GM23338 (cell line): ENCODE measurements at regions not wholly inside any gene's neighbourhood (a gene's known extent, or its start where the extent isn't known, plus 50 kb on each side); places are given as distances from the start of the nearest gene placed in this dataset.

Experiments used
- ATAC-seq: fragments of 200-7000 bp; cut with Tn5 transposase; 3 replicates; pipeline ENCODE4 v1.9.1; 2020
- DNase-seq: peaks from one replicate; pipeline ENCODE4 v3.0.0-alpha.2; 2015; ENCODE audit warnings: low spot score
- H2AFZ ChIP-seq: fragments of 200-600 bp; sonication (generic); 2 replicates; pipeline ENCODE4 v1.8.0; 2016; ENCODE audit warnings: antibody characterized with exemption, mild to moderate bottlenecking, moderate library complexity
- H3F3A ChIP-seq: fragments of 200-600 bp; sonication (generic); replicated peaks from 2 replicates; pipeline ENCODE4 v1.8.0; 2017; ENCODE audit warnings: antibody characterized with exemption, mixed run types, low read depth
- H3K27ac ChIP-seq: fragments of 200-600 bp; sonication (generic); 2 replicates; pipeline ENCODE4 v1.6.1; 2016; ENCODE audit warnings: low read depth
- H3K27me3 ChIP-seq: fragments of 200-600 bp; sonication (generic); 2 replicates; pipeline ENCODE4 v1.8.0; 2016; ENCODE audit warnings: mild to moderate bottlenecking, mixed run types, moderate library complexity; ENCODE audit not compliant: insufficient read depth
- H3K36me3 ChIP-seq: fragments of 200-600 bp; sonication (generic); 2 replicates; pipeline ENCODE4 v1.8.0; 2016; ENCODE audit warnings: mild to moderate bottlenecking; ENCODE audit not compliant: insufficient read depth
- H3K4me1 ChIP-seq: fragments of 200-600 bp; sonication (generic); 2 replicates; pipeline ENCODE4 v1.8.0; 2016; ENCODE audit warnings: mild to moderate bottlenecking, moderate library complexity; ENCODE audit not compliant: insufficient read depth
- H3K4me2 ChIP-seq: fragments of 200-600 bp; sonication (generic); 2 replicates; pipeline ENCODE4 v1.7.1; 2017; ENCODE audit warnings: mixed run types
- H3K4me3 ChIP-seq: fragments of 200-600 bp; sonication (generic); 2 replicates; pipeline ENCODE4 v1.6.1; 2016; ENCODE audit warnings: mixed run types
- H3K79me2 ChIP-seq: fragments of 200-600 bp; sonication (generic); replicated peaks from 2 replicates; pipeline ENCODE4 v1.8.0; 2017; ENCODE audit warnings: mild to moderate bottlenecking; ENCODE audit not compliant: insufficient read depth
- H3K9me2 ChIP-seq: fragments of 200-600 bp; sonication (generic); 2 replicates; pipeline ENCODE4 v1.8.0; 2017; ENCODE audit not compliant: insufficient read depth
- H4K20me1 ChIP-seq: fragments of 200-600 bp; sonication (generic); replicated peaks from 2 replicates; pipeline ENCODE4 v1.8.0; 2017; ENCODE audit warnings: mild to moderate bottlenecking; ENCODE audit not compliant: insufficient read depth
- H3K27ac Mint-ChIP-seq: 2 replicates; pipeline ENCODE4 v1.8.0; 2020; ENCODE audit warnings: inconsistent platforms, mild to moderate bottlenecking, moderate library complexity, mixed read lengths
- H3K27me3 Mint-ChIP-seq: 3 replicates; pipeline ENCODE4 v1.8.0; 2022; ENCODE audit warnings: low read depth, mild to moderate bottlenecking, moderate library complexity, mixed read lengths, inconsistent platforms; ENCODE audit not compliant: insufficient read depth, poor library complexity
- H3K36me3 Mint-ChIP-seq: 3 replicates; pipeline ENCODE4 v1.8.0; 2021; ENCODE audit warnings: low read depth, mild to moderate bottlenecking, inconsistent platforms, moderate library complexity, mixed read lengths
- H3K4me1 Mint-ChIP-seq: 3 replicates; pipeline ENCODE4 v1.8.0; 2020; ENCODE audit warnings: mild to moderate bottlenecking, inconsistent platforms, mixed read lengths
- H3K4me3 Mint-ChIP-seq: 3 replicates; pipeline ENCODE4 v1.8.0; 2021; ENCODE audit warnings: moderate library complexity, mild to moderate bottlenecking, inconsistent platforms, mixed read lengths
- H3K9me3 Mint-ChIP-seq: 3 replicates; pipeline ENCODE4 v1.8.0; 2020; ENCODE audit warnings: moderate library complexity, mild to moderate bottlenecking, inconsistent platforms, mixed read lengths
- CTCF ChIP-seq, 2 experiments: fragments of 200-600 bp in 1 of 2; sonication (generic) in 1 of 2; conservative IDR thresholded peaks; 2 replicates each; pipeline versions ENCODE4 v1.5.1 to v1.6.1; 2016 to 2017; ENCODE audit warnings: antibody characterized with exemption in 2 of 2, low read depth in 2 of 2, mild to moderate bottlenecking in 2 of 2, moderate library complexity in 1 of 2
- JUNB ChIP-seq: IDR thresholded peaks from one replicate; pipeline ENCODE4 v1.6.1; 2016; ENCODE audit warnings: antibody characterized with exemption; ENCODE audit not compliant: unreplicated experiment
- NANOG ChIP-seq: IDR thresholded peaks from 2 replicates; pipeline ENCODE4 v1.6.1; 2016; ENCODE audit warnings: antibody characterized with exemption, borderline replicate concordance
- POLR2AphosphoS5 ChIP-seq: IDR thresholded peaks from 2 replicates; pipeline ENCODE4 v1.6.1; 2016; ENCODE audit warnings: antibody characterized with exemption, low read depth
- ZNF331 ChIP-seq: fragments of 250-450 bp; sonication (Bioruptor Pico); IDR thresholded peaks from 2 replicates; pipeline ENCODE4 v1.5.0; 2020; ENCODE audit warnings: low read depth, mild to moderate bottlenecking, moderate library complexity
- ZNF462 ChIP-seq: fragments of 250-450 bp; sonication (Bioruptor Pico); IDR thresholded peaks from 2 replicates; pipeline ENCODE4 v1.5.0; 2020; ENCODE audit warnings: mild to moderate bottlenecking, moderate library complexity

GRCh38 chr4:129900430-129900953 is 804.5 kb downstream of the C4orf33 start (continued):
- no peak for TF ChIP-seq ZNF462
- no peak for TF ChIP-seq NANOG
- no peak for TF ChIP-seq ZNF331 (CRISPR knock-in tag)
- TF ChIP-seq CTCF (conservative IDR thresholded peaks at IDR 0.05; ENCODE audit: low read depth in 2 of 2) = no peak
- TF ChIP-seq POLR2AphosphoS5 = no peak
- no peak for TF ChIP-seq JUNB

- Mint-ChIP-seq H3K27me3 (peaks cover 4% of the 10 kb centered on the region), H3K9me3 (peaks cover 25% of the 10 kb centered on the region), H3K4me3 (no peak overlapping the region), H3K27ac (no peak overlapping the region), H3K36me3 (peaks cover 31% of the 10 kb centered on the region), H3K4me1 (peaks cover 2% of the 10 kb centered on the region; the same call in 1 of the 3 replicates)
- Histone ChIP-seq H3F3A (no peaks in the 10 kb centered on the region), H3K4me3 (no peak overlapping the region), H4K20me1 (no peaks in the 10 kb centered on the region), H3K27me3 (no peaks in the 10 kb centered on the region), H3K4me1 (peaks cover 3% of the 10 kb centered on the region; the same call in 1 of the 2 replicates), H2AFZ (no peak overlapping the region), H3K27ac (no peak overlapping the region), H3K4me2 (no peak overlapping the region), H3K9me2 (peaks cover 6% of the 10 kb centered on the region; the same call in 1 of the 2 replicates), H3K36me3 (no peaks in the 10 kb centered on the region), H3K79me2 (no peaks in the 10 kb centered on the region)
- ATAC-seq = no peak
- DNase-seq = no peak
- no peak for TF ChIP-seq ZNF462
Measured at GRCh38 chr4:129901205-129901604, 805.3 kb downstream of the C4orf33 start.
